ENCODE measurements at regions not wholly inside any gene's neighbourhood (a gene's known extent, or its start where the extent isn't known, plus 50 kb on each side); places are given as distances from the start of the nearest gene placed in this dataset.

DNA sequence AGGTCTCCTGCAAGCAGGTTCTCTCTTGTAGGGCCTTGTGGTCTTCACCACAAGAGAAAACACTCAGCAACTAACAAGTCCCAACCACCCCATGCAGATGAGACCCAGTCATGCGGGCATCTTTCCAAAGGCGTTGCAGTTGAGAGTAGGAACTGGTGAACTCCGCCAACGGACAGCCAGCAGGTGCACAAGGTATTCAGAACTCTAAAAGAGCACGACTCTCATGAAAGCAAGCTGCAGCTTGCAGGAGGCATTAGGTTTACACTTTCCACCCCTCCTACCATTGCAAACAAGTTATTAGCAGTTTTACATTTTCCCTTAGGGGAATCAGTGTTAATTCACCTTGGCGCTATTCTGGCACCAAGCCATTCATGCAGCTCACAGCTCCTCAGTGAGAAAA, 173.4 kb upstream of the KIT start:
- no peak for TF ChIP-seq ZNF70 (CRISPR knock-in tag; IDR thresholded peaks at IDR 0.05)
- no peak for TF ChIP-seq ESRRG (CRISPR knock-in tag; IDR thresholded peaks at IDR 0.05)
- TF ChIP-seq BACH2 (CRISPR knock-in tag; IDR thresholded peaks at IDR 0.05; ENCODE audit: borderline replicate concordance), result no peak
- no peak for TF ChIP-seq PPARA (CRISPR knock-in tag; IDR thresholded peaks at IDR 0.05; ENCODE audit: borderline replicate concordance)
- TF ChIP-seq TOX (CRISPR knock-in tag; IDR thresholded peaks at IDR 0.05; ENCODE audit: borderline replicate concordance), result no peak
- TF ChIP-seq ISL1 (CRISPR knock-in tag; IDR thresholded peaks at IDR 0.05), result no peak
- TF ChIP-seq ZFP3 (CRISPR knock-in tag; IDR thresholded peaks at IDR 0.05), result no peak
- no peak for TF ChIP-seq RARB (CRISPR knock-in tag; IDR thresholded peaks at IDR 0.05)
- no peak for ATAC-seq

DNA sequence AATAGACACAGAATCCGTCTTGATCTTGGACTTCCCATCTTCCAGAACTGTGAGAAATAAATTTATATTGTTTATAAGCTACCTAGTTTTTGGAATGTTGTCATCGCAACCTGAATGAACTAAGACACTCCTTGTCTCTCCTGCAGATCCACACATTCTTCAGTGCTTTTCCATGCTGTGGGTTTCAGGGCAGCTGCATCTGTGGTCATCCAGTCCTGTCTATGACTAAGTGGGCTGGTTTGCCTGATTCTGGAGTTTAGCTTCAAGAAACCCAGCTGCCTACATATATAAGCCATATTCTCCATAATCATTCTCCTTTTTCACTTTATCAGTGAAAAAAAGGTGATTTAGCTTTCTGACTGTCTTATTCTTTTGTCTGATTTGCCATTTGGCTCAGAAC, 170.3 kb upstream of the KIT start:
- no peak for ATAC-seq
- no peak for TF ChIP-seq ARNTL (CRISPR knock-in tag; IDR thresholded peaks at IDR 0.05; ENCODE audit: borderline replicate concordance, low read depth)
- TF ChIP-seq, protein P1, sequence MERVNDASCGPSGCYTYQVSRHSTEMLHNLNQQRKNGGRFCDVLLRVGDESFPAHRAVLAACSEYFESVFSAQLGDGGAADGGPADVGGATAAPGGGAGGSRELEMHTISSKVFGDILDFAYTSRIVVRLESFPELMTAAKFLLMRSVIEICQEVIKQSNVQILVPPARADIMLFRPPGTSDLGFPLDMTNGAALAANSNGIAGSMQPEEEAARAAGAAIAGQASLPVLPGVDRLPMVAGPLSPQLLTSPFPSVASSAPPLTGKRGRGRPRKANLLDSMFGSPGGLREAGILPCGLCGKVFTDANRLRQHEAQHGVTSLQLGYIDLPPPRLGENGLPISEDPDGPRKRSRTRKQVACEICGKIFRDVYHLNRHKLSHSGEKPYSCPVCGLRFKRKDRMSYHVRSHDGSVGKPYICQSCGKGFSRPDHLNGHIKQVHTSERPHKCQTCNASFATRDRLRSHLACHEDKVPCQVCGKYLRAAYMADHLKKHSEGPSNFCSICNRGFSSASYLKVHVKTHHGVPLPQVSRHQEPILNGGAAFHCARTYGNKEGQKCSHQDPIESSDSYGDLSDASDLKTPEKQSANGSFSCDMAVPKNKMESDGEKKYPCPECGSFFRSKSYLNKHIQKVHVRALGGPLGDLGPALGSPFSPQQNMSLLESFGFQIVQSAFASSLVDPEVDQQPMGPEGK (CRISPR knock-in tag; IDR thresholded peaks at IDR 0.05; ENCODE audit: borderline replicate concordance), result no peak
- TF ChIP-seq, protein P2, sequence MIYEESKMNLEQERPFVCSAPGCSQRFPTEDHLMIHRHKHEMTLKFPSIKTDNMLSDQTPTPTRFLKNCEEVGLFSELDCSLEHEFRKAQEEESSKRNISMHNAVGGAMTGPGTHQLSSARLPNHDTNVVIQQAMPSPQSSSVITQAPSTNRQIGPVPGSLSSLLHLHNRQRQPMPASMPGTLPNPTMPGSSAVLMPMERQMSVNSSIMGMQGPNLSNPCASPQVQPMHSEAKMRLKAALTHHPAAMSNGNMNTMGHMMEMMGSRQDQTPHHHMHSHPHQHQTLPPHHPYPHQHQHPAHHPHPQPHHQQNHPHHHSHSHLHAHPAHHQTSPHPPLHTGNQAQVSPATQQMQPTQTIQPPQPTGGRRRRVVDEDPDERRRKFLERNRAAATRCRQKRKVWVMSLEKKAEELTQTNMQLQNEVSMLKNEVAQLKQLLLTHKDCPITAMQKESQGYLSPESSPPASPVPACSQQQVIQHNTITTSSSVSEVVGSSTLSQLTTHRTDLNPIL (CRISPR knock-in tag; IDR thresholded peaks at IDR 0.05; ENCODE audit: low read depth), result no peak
- TF ChIP-seq ZC3H10 (CRISPR knock-in tag; IDR thresholded peaks at IDR 0.05), result no peak
- no peak for TF ChIP-seq ZNF565 (CRISPR knock-in tag; conservative IDR thresholded peaks at IDR 0.05; ENCODE audit: low read depth)
- TF ChIP-seq, protein P3, sequence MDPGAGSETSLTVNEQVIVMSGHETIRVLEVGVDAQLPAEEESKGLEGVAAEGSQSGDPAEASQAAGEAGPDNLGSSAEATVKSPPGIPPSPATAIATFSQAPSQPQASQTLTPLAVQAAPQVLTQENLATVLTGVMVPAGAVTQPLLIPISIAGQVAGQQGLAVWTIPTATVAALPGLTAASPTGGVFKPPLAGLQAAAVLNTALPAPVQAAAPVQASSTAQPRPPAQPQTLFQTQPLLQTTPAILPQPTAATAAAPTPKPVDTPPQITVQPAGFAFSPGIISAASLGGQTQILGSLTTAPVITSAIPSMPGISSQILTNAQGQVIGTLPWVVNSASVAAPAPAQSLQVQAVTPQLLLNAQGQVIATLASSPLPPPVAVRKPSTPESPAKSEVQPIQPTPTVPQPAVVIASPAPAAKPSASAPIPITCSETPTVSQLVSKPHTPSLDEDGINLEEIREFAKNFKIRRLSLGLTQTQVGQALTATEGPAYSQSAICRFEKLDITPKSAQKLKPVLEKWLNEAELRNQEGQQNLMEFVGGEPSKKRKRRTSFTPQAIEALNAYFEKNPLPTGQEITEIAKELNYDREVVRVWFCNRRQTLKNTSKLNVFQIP (CRISPR knock-in tag; IDR thresholded peaks at IDR 0.05; ENCODE audit: borderline replicate concordance, low read depth), result no peak
- TF ChIP-seq GLIS3 (CRISPR knock-in tag; IDR thresholded peaks at IDR 0.05), result no peak
- TF ChIP-seq ZFP30 (CRISPR knock-in tag; IDR thresholded peaks at IDR 0.05), result no peak
- TF ChIP-seq ZFP3 (CRISPR knock-in tag; IDR thresholded peaks at IDR 0.05), result no peak
- no peak for TF ChIP-seq RARB (CRISPR knock-in tag; IDR thresholded peaks at IDR 0.05)
- no peak for TF ChIP-seq ISL1 (CRISPR knock-in tag; IDR thresholded peaks at IDR 0.05)
- no peak for TF ChIP-seq ESRRG (CRISPR knock-in tag; IDR thresholded peaks at IDR 0.05)
- no peak for TF ChIP-seq TCF4 (CRISPR knock-in tag; IDR thresholded peaks at IDR 0.05; ENCODE audit: borderline replicate concordance)
- TF ChIP-seq CSDC2 (CRISPR knock-in tag; IDR thresholded peaks at IDR 0.05), result no peak
- TF ChIP-seq ZNF70 (CRISPR knock-in tag; IDR thresholded peaks at IDR 0.05), result no peak

DNA sequence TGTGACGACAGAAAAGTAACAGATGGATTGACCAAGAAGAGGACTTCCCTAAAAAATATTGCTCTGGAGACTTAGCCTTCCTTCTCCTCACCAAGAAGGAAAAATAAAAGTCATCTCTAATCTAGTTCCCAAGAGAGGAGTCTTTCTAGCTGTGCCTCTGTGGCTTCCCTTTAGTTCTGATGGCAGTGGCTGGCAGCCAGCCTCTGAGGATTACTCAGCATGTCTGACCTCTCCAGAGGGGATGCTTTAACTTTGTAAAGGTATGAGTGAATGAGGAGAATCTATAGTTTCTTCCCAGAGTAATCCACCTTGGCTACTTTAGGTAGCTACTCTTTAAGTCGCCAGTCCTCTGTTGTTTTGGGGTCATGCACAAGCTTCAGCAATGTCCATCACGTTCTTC, 163.9 kb upstream of the KIT start:
- TF ChIP-seq RARB (CRISPR knock-in tag; IDR thresholded peaks at IDR 0.05) (no peak), TOX (CRISPR knock-in tag; IDR thresholded peaks at IDR 0.05; ENCODE audit: borderline replicate concordance) (no peak), ISL1 (CRISPR knock-in tag; IDR thresholded peaks at IDR 0.05) (no peak), ZFP30 (CRISPR knock-in tag; IDR thresholded peaks at IDR 0.05) (no peak), GLIS3 (CRISPR knock-in tag; IDR thresholded peaks at IDR 0.05) (no peak), PPARA (CRISPR knock-in tag; IDR thresholded peaks at IDR 0.05; ENCODE audit: borderline replicate concordance) (no peak), ZC3H10 (CRISPR knock-in tag; IDR thresholded peaks at IDR 0.05) (no peak), SNAI2 (CRISPR knock-in tag; IDR thresholded peaks at IDR 0.05) (no peak), ARNTL (CRISPR knock-in tag; IDR thresholded peaks at IDR 0.05; ENCODE audit: borderline replicate concordance, low read depth) (no peak), ESRRG (CRISPR knock-in tag; IDR thresholded peaks at IDR 0.05) (no peak), ZNF565 (CRISPR knock-in tag; conservative IDR thresholded peaks at IDR 0.05; ENCODE audit: low read depth) (no peak), OSR1 (CRISPR knock-in tag; IDR thresholded peaks at IDR 0.05) (no peak)
- TF ChIP-seq, protein P3 (CRISPR knock-in tag; IDR thresholded peaks at IDR 0.05; ENCODE audit: borderline replicate concordance, low read depth), result no peak
- TF ChIP-seq, protein P2 (CRISPR knock-in tag; IDR thresholded peaks at IDR 0.05; ENCODE audit: low read depth), result no peak

More for the DNA sequence above, 163.9 kb upstream of the KIT start:
- ATAC-seq, result no peak; the same call in 2 of the 3 replicates

Data from SK-N-SH treated with all-trans-retinoic acid at 6 μM for 48 hours (cell line).